HL-60 (cell line): ENCODE measurements at regions not wholly inside any gene's neighbourhood (a gene's known extent, or its start where the extent isn't known, plus 50 kb on each side); places are given as distances from the start of the nearest gene placed in this dataset.

Experiments
- GABPA ChIP-seq: IDR thresholded peaks from 2 replicates; pipeline ENCODE4 v1.6.1; 2012; ENCODE audit warnings: low read depth
- POLR2AphosphoS5 ChIP-seq: IDR thresholded peaks from 2 replicates; pipeline ENCODE4 v1.6.1; 2012; ENCODE audit warnings: low read depth
- SPI1 ChIP-seq: IDR thresholded peaks from 2 replicates; pipeline ENCODE4 v1.6.1; 2012; ENCODE audit warnings: low read depth, mild to moderate bottlenecking, borderline replicate concordance
- TF ChIP-seq, protein P1 (sequence below): IDR thresholded peaks from one replicate; pipeline ENCODE4 v1.5.1; 2011; ENCODE audit warnings: low read length, control low read depth, inconsistent platforms; ENCODE audit not compliant: insufficient read depth
- TF ChIP-seq, protein P2 (sequence below): IDR thresholded peaks from 2 replicates; pipeline ENCODE4 v1.6.1; 2012; ENCODE audit warnings: low read depth; ENCODE audit not compliant: insufficient replicate concordance

DNA sequence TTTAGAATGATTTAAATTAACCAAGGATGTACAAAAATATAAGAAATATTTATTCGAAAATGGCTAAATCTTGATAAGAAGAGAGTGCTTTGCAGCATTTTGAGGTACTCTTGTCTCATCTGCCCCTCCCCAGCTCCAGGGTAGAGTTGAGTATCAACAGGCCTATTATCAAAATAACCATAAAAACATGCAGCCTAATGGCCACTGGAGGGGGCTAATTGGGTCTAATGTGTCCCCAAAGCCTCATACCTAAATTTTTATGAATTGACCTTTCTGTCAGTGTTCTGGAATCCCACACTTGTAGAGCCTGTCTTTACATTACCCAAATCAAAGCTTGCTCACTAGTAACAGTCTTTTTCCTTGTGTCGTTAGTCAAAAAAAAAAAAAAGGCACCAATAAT lies 544.9 kb upstream of the CPXCR1 start:
- TF ChIP-seq, protein P1, sequence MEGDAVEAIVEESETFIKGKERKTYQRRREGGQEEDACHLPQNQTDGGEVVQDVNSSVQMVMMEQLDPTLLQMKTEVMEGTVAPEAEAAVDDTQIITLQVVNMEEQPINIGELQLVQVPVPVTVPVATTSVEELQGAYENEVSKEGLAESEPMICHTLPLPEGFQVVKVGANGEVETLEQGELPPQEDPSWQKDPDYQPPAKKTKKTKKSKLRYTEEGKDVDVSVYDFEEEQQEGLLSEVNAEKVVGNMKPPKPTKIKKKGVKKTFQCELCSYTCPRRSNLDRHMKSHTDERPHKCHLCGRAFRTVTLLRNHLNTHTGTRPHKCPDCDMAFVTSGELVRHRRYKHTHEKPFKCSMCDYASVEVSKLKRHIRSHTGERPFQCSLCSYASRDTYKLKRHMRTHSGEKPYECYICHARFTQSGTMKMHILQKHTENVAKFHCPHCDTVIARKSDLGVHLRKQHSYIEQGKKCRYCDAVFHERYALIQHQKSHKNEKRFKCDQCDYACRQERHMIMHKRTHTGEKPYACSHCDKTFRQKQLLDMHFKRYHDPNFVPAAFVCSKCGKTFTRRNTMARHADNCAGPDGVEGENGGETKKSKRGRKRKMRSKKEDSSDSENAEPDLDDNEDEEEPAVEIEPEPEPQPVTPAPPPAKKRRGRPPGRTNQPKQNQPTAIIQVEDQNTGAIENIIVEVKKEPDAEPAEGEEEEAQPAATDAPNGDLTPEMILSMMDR = no peak
- TF ChIP-seq POLR2AphosphoS5 (no peak), GABPA (no peak), SPI1 (no peak)
- TF ChIP-seq, protein P2, sequence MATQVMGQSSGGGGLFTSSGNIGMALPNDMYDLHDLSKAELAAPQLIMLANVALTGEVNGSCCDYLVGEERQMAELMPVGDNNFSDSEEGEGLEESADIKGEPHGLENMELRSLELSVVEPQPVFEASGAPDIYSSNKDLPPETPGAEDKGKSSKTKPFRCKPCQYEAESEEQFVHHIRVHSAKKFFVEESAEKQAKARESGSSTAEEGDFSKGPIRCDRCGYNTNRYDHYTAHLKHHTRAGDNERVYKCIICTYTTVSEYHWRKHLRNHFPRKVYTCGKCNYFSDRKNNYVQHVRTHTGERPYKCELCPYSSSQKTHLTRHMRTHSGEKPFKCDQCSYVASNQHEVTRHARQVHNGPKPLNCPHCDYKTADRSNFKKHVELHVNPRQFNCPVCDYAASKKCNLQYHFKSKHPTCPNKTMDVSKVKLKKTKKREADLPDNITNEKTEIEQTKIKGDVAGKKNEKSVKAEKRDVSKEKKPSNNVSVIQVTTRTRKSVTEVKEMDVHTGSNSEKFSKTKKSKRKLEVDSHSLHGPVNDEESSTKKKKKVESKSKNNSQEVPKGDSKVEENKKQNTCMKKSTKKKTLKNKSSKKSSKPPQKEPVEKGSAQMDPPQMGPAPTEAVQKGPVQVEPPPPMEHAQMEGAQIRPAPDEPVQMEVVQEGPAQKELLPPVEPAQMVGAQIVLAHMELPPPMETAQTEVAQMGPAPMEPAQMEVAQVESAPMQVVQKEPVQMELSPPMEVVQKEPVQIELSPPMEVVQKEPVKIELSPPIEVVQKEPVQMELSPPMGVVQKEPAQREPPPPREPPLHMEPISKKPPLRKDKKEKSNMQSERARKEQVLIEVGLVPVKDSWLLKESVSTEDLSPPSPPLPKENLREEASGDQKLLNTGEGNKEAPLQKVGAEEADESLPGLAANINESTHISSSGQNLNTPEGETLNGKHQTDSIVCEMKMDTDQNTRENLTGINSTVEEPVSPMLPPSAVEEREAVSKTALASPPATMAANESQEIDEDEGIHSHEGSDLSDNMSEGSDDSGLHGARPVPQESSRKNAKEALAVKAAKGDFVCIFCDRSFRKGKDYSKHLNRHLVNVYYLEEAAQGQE = no peak
